HL-60 (cell line): ENCODE measurements at regions not wholly inside any gene's neighbourhood (a gene's known extent, or its start where the extent isn't known, plus 50 kb on each side); places are given as distances from the start of the nearest gene placed in this dataset.

Experiments used
- DNase-seq, 2 experiments: peaks; one replicate each; pipeline ENCODE4 v3.0.0-alpha.2; 2010 to 2020; ENCODE audit warnings: low read depth in 1 of 2, low spot score in 1 of 2
- H3K27ac ChIP-seq: fragments of 250-450 bp; sonication (Bioruptor Pico); replicated peaks from 2 replicates; pipeline ENCODE4 v1.5.1; 2020; ENCODE audit warnings: mild to moderate bottlenecking, moderate library complexity
- H3K27me3 ChIP-seq: fragments of 250-450 bp; sonication (Bioruptor Pico); 2 replicates; pipeline ENCODE4 v1.5.1; 2021; ENCODE audit warnings: mild to moderate bottlenecking, moderate library complexity; ENCODE audit not compliant: insufficient read depth, poor library complexity, severe bottlenecking
- H3K4me3 ChIP-seq: replicated peaks from 2 replicates; pipeline ENCODE4 v1.5.1; 2011; ENCODE audit warnings: mild to moderate bottlenecking, control low read depth, low read length; ENCODE audit not compliant: insufficient read depth
- CTCF ChIP-seq: IDR thresholded peaks from one replicate; pipeline ENCODE4 v1.5.1; 2011; ENCODE audit warnings: low read length, control low read depth, inconsistent platforms; ENCODE audit not compliant: insufficient read depth
- GABPA ChIP-seq: IDR thresholded peaks from 2 replicates; pipeline ENCODE4 v1.6.1; 2012; ENCODE audit warnings: low read depth
- POLR2AphosphoS5 ChIP-seq: IDR thresholded peaks from 2 replicates; pipeline ENCODE4 v1.6.1; 2012; ENCODE audit warnings: low read depth
- REST ChIP-seq: IDR thresholded peaks from 2 replicates; pipeline ENCODE4 v1.6.1; 2012; ENCODE audit warnings: low read depth; ENCODE audit not compliant: insufficient replicate concordance
- SPI1 ChIP-seq: IDR thresholded peaks from 2 replicates; pipeline ENCODE4 v1.6.1; 2012; ENCODE audit warnings: low read depth, mild to moderate bottlenecking, borderline replicate concordance

GRCh38 chr1:99180343-99180808 lies 83.9 kb upstream of the PLPPR4 start:
- TF ChIP-seq GABPA, result no peak
- TF ChIP-seq POLR2AphosphoS5, result no peak
- no peak for TF ChIP-seq REST
- TF ChIP-seq SPI1, result no peak
- TF ChIP-seq CTCF, result peak; percentile 46
- Histone ChIP-seq H3K4me3 (no peak overlapping the region), H3K27ac (no peak overlapping the region), H3K27me3 (no peaks in the 10 kb centered on the region)
- DNase-seq, result peak; percentile 18 to 75

GRCh38 chr1:99180915-99181314 lies 83.4 kb upstream of the PLPPR4 start:
- no peak for TF ChIP-seq SPI1
- no peak for TF ChIP-seq POLR2AphosphoS5
- TF ChIP-seq GABPA, result no peak
- no peak for TF ChIP-seq REST
- no peak for TF ChIP-seq CTCF
- DNase-seq, result no peak
- Histone ChIP-seq H3K27ac (no peak overlapping the region), H3K4me3 (no peak overlapping the region), H3K27me3 (no peaks in the 10 kb centered on the region)

- TF ChIP-seq REST (no peak), CTCF (no peak), GABPA (no peak)
- Histone ChIP-seq H3K4me3 (no peak overlapping the region), H3K27ac (no peak overlapping the region), H3K27me3 (no peaks in the 10 kb centered on the region)
- no peak for DNase-seq
Measured at GRCh38 chr1:99181892-99182291, 82.4 kb upstream of the PLPPR4 start.
